Keratinocyte (primary cell): ENCODE measurements at regions not wholly inside any gene's neighbourhood (a gene's known extent, or its start where the extent isn't known, plus 50 kb on each side); places are given as distances from the start of the nearest gene placed in this dataset.

Source experiments
- DNase-seq: peaks from one replicate; pipeline ENCODE4 v3.0.0-alpha.2; 2011; ENCODE audit warnings: low read depth, missing footprints, low spot score
- FAIRE-seq: peaks from 2 replicates; lab custom pipeline; 2011; peaks lifted over from hg19 to GRCh38; lab: Jason Lieb, UNC
- H2AFZ ChIP-seq: 2 replicates; pipeline ENCODE4 v1.6.0; 2012; ENCODE audit warnings: low read length, control low read depth, inconsistent platforms; ENCODE audit not compliant: control insufficient read depth
- H3K27ac ChIP-seq: 2 replicates; pipeline ENCODE4 v1.5.1; 2011; ENCODE audit warnings: low read length; ENCODE audit not compliant: control insufficient read depth, insufficient read depth
- H3K27me3 ChIP-seq: 3 replicates; pipeline ENCODE4 v1.6.0; 2011; ENCODE audit warnings: low read length; ENCODE audit not compliant: control insufficient read depth, insufficient read depth; ENCODE audit errors: extremely low read depth
- H3K36me3 ChIP-seq, 2 experiments: 2 replicates in 1 of 2; 3 replicates in 1 of 2; pipeline ENCODE4 v1.5.1; 2011; ENCODE audit warnings: low read length in 2 of 2, mild to moderate bottlenecking in 1 of 2; ENCODE audit not compliant: control insufficient read depth in 2 of 2, insufficient read depth in 2 of 2; ENCODE audit errors: extremely low read depth in 1 of 2
- H3K4me1 ChIP-seq: 3 replicates; pipeline ENCODE4 v1.5.1; 2011; ENCODE audit warnings: low read length; ENCODE audit not compliant: control insufficient read depth, insufficient read depth; ENCODE audit errors: extremely low read depth
- H3K4me2 ChIP-seq: 3 replicates; pipeline ENCODE4 v1.6.0; 2011; ENCODE audit warnings: low read depth, low read length; ENCODE audit not compliant: control insufficient read depth, insufficient read depth; ENCODE audit errors: extremely low read depth
- H3K4me3 ChIP-seq, 3 experiments: fragments of 200-600 bp in 1 of 3; sonication (generic) in 1 of 3; 2 replicates in 2 of 3; 3 replicates in 1 of 3; pipeline ENCODE4 v1.5.1; 2011 to 2016; ENCODE audit warnings: low read length in 3 of 3, mild to moderate bottlenecking in 3 of 3, control low read depth in 2 of 3, inconsistent platforms in 1 of 3, low read depth in 1 of 3, mixed read lengths in 1 of 3, mixed run types in 1 of 3, moderate library complexity in 1 of 3; ENCODE audit not compliant: control insufficient read depth in 2 of 3, insufficient read depth in 2 of 3; ENCODE audit errors: extremely low read depth in 1 of 3
- H3K79me2 ChIP-seq: 2 replicates; pipeline ENCODE4 v1.6.0; 2012; ENCODE audit warnings: low read length; ENCODE audit not compliant: control insufficient read depth, insufficient read depth
- H3K9ac ChIP-seq: 3 replicates; pipeline ENCODE4 v1.6.0; 2011; ENCODE audit warnings: low read length; ENCODE audit not compliant: control insufficient read depth, insufficient read depth; ENCODE audit errors: extremely low read depth
- H3K9me1 ChIP-seq: 3 replicates; pipeline ENCODE4 v1.6.0; 2011; ENCODE audit warnings: low read length; ENCODE audit not compliant: control insufficient read depth, insufficient read depth; ENCODE audit errors: extremely low read depth
- H3K9me3 ChIP-seq: 2 replicates; pipeline ENCODE4 v1.5.1; 2012; ENCODE audit warnings: low read depth, low read length; ENCODE audit not compliant: control insufficient read depth
- H4K20me1 ChIP-seq: 3 replicates; pipeline ENCODE4 v1.6.0; 2011; ENCODE audit warnings: low read length; ENCODE audit not compliant: control insufficient read depth, insufficient read depth; ENCODE audit errors: extremely low read depth
- EZH2 ChIP-seq: IDR thresholded peaks from one replicate; pipeline ENCODE4 v1.6.1; 2012; ENCODE audit warnings: inconsistent platforms, mild to moderate bottlenecking, low read length, moderate library complexity
- dilution Hi-C: fragments of 300-500 bp; cut with MboI; formaldehyde crosslinking; loops from one replicate; pipeline ENCODE4 v1.7.0; 2020; ENCODE audit warnings: low sequenced_read_pairs; ENCODE audit not compliant: extremely low pct_ligation_motif_present
- TF ChIP-seq, protein P1 (sequence below), 3 experiments: IDR thresholded peaks in 1 of 3; conservative IDR thresholded peaks in 1 of 3; optimal IDR thresholded peaks in 1 of 3; 2 replicates in 2 of 3; 3 replicates in 1 of 3; pipeline versions ENCODE3 to v1.5.1; 2011; ENCODE audit warnings: low read length in 3 of 3, mild to moderate bottlenecking in 3 of 3, moderate library complexity in 2 of 3, control low read depth in 1 of 3, inconsistent platforms in 1 of 3; ENCODE audit not compliant: insufficient read depth in 2 of 3; ENCODE audit errors: extremely low read depth in 1 of 3

DNA sequence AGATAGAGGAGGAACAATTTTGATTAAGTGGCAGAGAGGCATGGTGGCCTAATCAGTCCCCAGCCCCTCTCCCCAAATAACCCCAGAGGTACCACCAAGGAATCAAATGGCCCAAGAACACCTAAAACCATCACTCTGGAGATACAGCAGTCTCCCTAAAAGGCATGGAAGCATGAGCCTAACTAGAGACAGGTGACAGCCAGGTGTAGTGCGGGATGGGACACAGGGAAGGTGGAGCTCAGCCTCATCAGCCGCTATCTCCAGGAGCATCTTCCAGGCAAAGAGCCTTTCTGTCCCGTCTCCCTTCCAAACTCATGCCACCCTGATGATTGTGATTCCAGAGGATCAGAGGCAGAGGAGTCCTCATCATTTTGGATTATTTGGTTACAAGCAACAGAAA is 144.7 kb downstream of the COPS8 start:
- no peak overlapping the region for H2AFZ ChIP-seq
- no peak for TF ChIP-seq EZH2
- TF ChIP-seq, protein P1, sequence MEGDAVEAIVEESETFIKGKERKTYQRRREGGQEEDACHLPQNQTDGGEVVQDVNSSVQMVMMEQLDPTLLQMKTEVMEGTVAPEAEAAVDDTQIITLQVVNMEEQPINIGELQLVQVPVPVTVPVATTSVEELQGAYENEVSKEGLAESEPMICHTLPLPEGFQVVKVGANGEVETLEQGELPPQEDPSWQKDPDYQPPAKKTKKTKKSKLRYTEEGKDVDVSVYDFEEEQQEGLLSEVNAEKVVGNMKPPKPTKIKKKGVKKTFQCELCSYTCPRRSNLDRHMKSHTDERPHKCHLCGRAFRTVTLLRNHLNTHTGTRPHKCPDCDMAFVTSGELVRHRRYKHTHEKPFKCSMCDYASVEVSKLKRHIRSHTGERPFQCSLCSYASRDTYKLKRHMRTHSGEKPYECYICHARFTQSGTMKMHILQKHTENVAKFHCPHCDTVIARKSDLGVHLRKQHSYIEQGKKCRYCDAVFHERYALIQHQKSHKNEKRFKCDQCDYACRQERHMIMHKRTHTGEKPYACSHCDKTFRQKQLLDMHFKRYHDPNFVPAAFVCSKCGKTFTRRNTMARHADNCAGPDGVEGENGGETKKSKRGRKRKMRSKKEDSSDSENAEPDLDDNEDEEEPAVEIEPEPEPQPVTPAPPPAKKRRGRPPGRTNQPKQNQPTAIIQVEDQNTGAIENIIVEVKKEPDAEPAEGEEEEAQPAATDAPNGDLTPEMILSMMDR (optimal IDR thresholded peaks at IDR 0.05 in 1 of 3, IDR thresholded peaks at IDR 0.05 in 1 of 3, conservative IDR thresholded peaks at IDR 0.05 in 1 of 3; ENCODE audit: extremely low read depth in 1 of 3, insufficient read depth in 2 of 3, low read length in 3 of 3) = no peak
- H3K9ac ChIP-seq = no peak overlapping the region
- no peaks in the 10 kb centered on the region for H4K20me1 ChIP-seq
- H3K27ac ChIP-seq = no peak overlapping the region
- no peaks in the 10 kb centered on the region for H3K9me3 ChIP-seq
- peaks cover 9% of the 10 kb centered on the region for H3K4me1 ChIP-seq
- dilution Hi-C loops = no loop called here
- no peak for DNase-seq
- FAIRE-seq = no peak
- H3K9me1 ChIP-seq = no peaks in the 10 kb centered on the region
- no peaks in the 10 kb centered on the region for H3K79me2 ChIP-seq
- H3K4me2 ChIP-seq = no peak overlapping the region
- peaks cover 14% of the 10 kb centered on the region for H3K27me3 ChIP-seq
- no peaks in the 10 kb centered on the region for H3K36me3 ChIP-seq
- no peak overlapping the region for H3K4me3 ChIP-seq

DNA sequence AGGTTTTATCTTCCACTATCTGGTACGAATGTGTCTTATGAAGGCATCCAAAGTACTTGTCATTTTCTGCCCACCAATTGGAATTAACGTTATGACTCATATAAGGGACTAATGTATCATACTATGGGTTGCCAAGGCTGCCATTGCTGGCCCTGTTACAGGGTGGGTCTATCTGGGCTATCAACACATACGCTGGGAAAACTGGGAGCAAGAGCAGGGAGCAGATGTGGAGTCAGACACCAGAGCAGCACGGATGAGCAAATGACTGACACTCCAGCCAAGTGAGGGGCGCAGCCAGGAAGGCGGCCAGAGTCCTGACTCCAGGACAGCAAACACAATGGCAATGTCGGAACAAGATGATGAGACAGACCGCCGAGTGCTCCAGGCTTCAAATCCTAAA is 145.9 kb downstream of the COPS8 start:
- H3K4me2 ChIP-seq = no peak overlapping the region
- no peaks in the 10 kb centered on the region for H3K9me3 ChIP-seq
- H3K9ac ChIP-seq = no peak overlapping the region
- H3K27ac ChIP-seq = no peak overlapping the region
- H2AFZ ChIP-seq = no peak overlapping the region
- TF ChIP-seq EZH2 = no peak
- TF ChIP-seq, protein P1 (optimal IDR thresholded peaks at IDR 0.05 in 1 of 3, IDR thresholded peaks at IDR 0.05 in 1 of 3, conservative IDR thresholded peaks at IDR 0.05 in 1 of 3; ENCODE audit: extremely low read depth in 1 of 3, insufficient read depth in 2 of 3, low read length in 3 of 3) = no peak
- peaks cover 14% of the 10 kb centered on the region for H3K27me3 ChIP-seq
- no peak overlapping the region for H3K4me3 ChIP-seq
- no peaks in the 10 kb centered on the region for H4K20me1 ChIP-seq
- dilution Hi-C loops = no loop called here
- H3K9me1 ChIP-seq = no peaks in the 10 kb centered on the region
- H3K36me3 ChIP-seq = no peaks in the 10 kb centered on the region
- peaks cover 9% of the 10 kb centered on the region for H3K4me1 ChIP-seq
- FAIRE-seq = no peak
- H3K79me2 ChIP-seq = no peaks in the 10 kb centered on the region
- DNase-seq = no peak
